SK-N-SH (cell line): ENCODE measurements at regions not wholly inside any gene's neighbourhood (a gene's known extent, or its start where the extent isn't known, plus 50 kb on each side); places are given as distances from the start of the nearest gene placed in this dataset.

Experiments
- CTCF ChIA-PET: fragments of 300-600, 350-600 bp; formaldehyde crosslinking; extraction: SDS; loops from one replicate; lab custom pipeline; 2021; lab: Yijun Ruan, JAX
- POLR2A ChIA-PET: fragments of 350-600 bp; sonication (Branson Sonifier 250); formaldehyde crosslinking; extraction: SDS; loops from one replicate; lab custom pipeline; 2020; ENCODE audit warnings: antibody characterized with exemption, inconsistent platforms; lab: Yijun Ruan, JAX
- DNase-seq: peaks from one replicate; pipeline ENCODE4 v3.0.0; 2012
- H2AFZ ChIP-seq: fragments of 200-600 bp; sonication (generic); 2 replicates; pipeline ENCODE4 v1.8.1; 2016; ENCODE audit warnings: antibody characterized with exemption, mild to moderate bottlenecking, low read depth
- H3F3A ChIP-seq: fragments of 200-600 bp; sonication (generic); replicated peaks from 2 replicates; pipeline ENCODE3; 2016; ENCODE audit warnings: antibody characterized with exemption, mild to moderate bottlenecking; ENCODE audit not compliant: insufficient read depth
- H3K27ac ChIP-seq, 2 experiments: fragments of 200-500 bp in 1 of 2; fragments of 200-600 bp in 1 of 2; sonication (Bioruptor generic) in 1 of 2; sonication (generic), shearing (Covaris generic) in 1 of 2; 2 replicates each; pipeline versions ENCODE4 v1.5.1 to v1.6.1; 2014 to 2016; ENCODE audit warnings: low read depth in 2 of 2, inconsistent platforms in 1 of 2, low read length in 1 of 2, mild to moderate bottlenecking in 1 of 2, mixed read lengths in 1 of 2
- H3K27me3 ChIP-seq: fragments of 200-600 bp; sonication (generic), shearing (Covaris generic); 2 replicates; pipeline ENCODE4 v1.6.1; 2016; ENCODE audit warnings: mixed run types; ENCODE audit not compliant: insufficient read depth
- H3K36me3 ChIP-seq, 2 experiments: fragments of 200-500 bp in 1 of 2; fragments of 200-600 bp in 1 of 2; sonication (Bioruptor generic) in 1 of 2; sonication (generic) in 1 of 2; replicated peaks in 1 of 2; 2 replicates each; pipeline versions ENCODE3 to v1.5.1; 2014 to 2016; ENCODE audit warnings: low read length in 1 of 2, mild to moderate bottlenecking in 1 of 2; ENCODE audit not compliant: insufficient read depth in 2 of 2, control insufficient read depth in 1 of 2
- H3K4me1 ChIP-seq, 2 experiments: fragments of 200-500 bp in 1 of 2; fragments of 200-600 bp in 1 of 2; sonication (Bioruptor generic) in 1 of 2; sonication (generic), shearing (Covaris generic) in 1 of 2; 2 replicates each; pipeline versions ENCODE4 v1.5.1 to v1.6.1; 2014 to 2016; ENCODE audit warnings: low read depth in 1 of 2, low read length in 1 of 2, mixed run types in 1 of 2; ENCODE audit not compliant: insufficient read depth in 2 of 2, control insufficient read depth in 1 of 2
- H3K4me2 ChIP-seq: fragments of 200-600 bp; sonication (generic), shearing (Covaris generic); 2 replicates; pipeline ENCODE4 v1.6.1; 2017; ENCODE audit warnings: mixed run types
- H3K4me3 ChIP-seq, 2 experiments: fragments of 200-500 bp in 1 of 2; fragments of 200-600 bp in 1 of 2; sonication (Bioruptor generic) in 1 of 2; sonication (generic), shearing (Covaris generic) in 1 of 2; 2 replicates each; pipeline versions ENCODE4 v1.5.1 to v1.8.1; 2014 to 2016; ENCODE audit warnings: low read depth in 2 of 2, inconsistent platforms in 1 of 2, low read length in 1 of 2, mild to moderate bottlenecking in 1 of 2, mixed read lengths in 1 of 2, moderate library complexity in 1 of 2
- H3K79me2 ChIP-seq: fragments of 200-600 bp; sonication (generic); 2 replicates; pipeline ENCODE4 v1.8.1; 2017; ENCODE audit warnings: mild to moderate bottlenecking; ENCODE audit not compliant: insufficient read depth
- H3K9ac ChIP-seq: fragments of 200-600 bp; sonication (generic); 2 replicates; pipeline ENCODE4 v1.6.1; 2017; ENCODE audit warnings: mixed run types
- H3K9me2 ChIP-seq: fragments of 200-600 bp; sonication (generic); 2 replicates; pipeline ENCODE4 v1.6.1; 2017; ENCODE audit warnings: mixed run types
- H3K9me3 ChIP-seq: fragments of 200-600 bp; sonication (generic); 2 replicates; pipeline ENCODE4 v1.6.1; 2017; ENCODE audit warnings: mixed run types, mild to moderate bottlenecking, moderate library complexity
- H4K20me1 ChIP-seq: fragments of 200-600 bp; sonication (generic); 2 replicates; pipeline ENCODE4 v1.6.1; 2017; ENCODE audit warnings: mild to moderate bottlenecking, mixed run types; ENCODE audit not compliant: insufficient read depth
- EP300 ChIP-seq, 2 experiments: IDR thresholded peaks; 2 replicates each; pipeline versions ENCODE4 v1.4.0 to v1.6.1; 2012; ENCODE audit warnings: borderline replicate concordance in 1 of 2, low read depth in 1 of 2, low read length in 1 of 2
- EZH2phosphoT487 ChIP-seq: fragments of 200-600 bp; sonication (generic); IDR thresholded peaks from 2 replicates; pipeline ENCODE4 v1.6.1; 2017; ENCODE audit warnings: low read depth, mixed run types, mild to moderate bottlenecking, antibody characterized with exemption, moderate library complexity, borderline replicate concordance
- FOXJ3 ChIP-seq: sonication (generic); formaldehyde crosslinking; IDR thresholded peaks from 2 replicates; pipeline ENCODE4 v1.5.1; 2020; ENCODE audit warnings: mild to moderate bottlenecking, missing genetic modification reagents
- IRF3 ChIP-seq: fragments of 150-350 bp; IDR thresholded peaks from 2 replicates; pipeline ENCODE4 v1.6.1; 2016; ENCODE audit warnings: mild to moderate bottlenecking, low read depth, low read length
- JUND ChIP-seq: IDR thresholded peaks from 2 replicates; pipeline ENCODE4 v1.4.0; 2012
- MXI1 ChIP-seq: IDR thresholded peaks from 2 replicates; pipeline ENCODE4 v1.6.1; 2012; ENCODE audit warnings: mild to moderate bottlenecking, low read depth, low read length, improper control_type of control experiment
- NFIC ChIP-seq: IDR thresholded peaks from 2 replicates; pipeline ENCODE4 v1.4.0; 2012; ENCODE audit warnings: borderline replicate concordance
- PBX3 ChIP-seq: IDR thresholded peaks from 2 replicates; pipeline ENCODE4; 2012
- RCOR1 ChIP-seq: fragments of 150-350 bp; IDR thresholded peaks from 2 replicates; pipeline ENCODE4 v1.6.1; 2017; ENCODE audit warnings: antibody characterized with exemption, low read length
- RFX5 ChIP-seq: IDR thresholded peaks from 2 replicates; pipeline ENCODE4 v1.6.1; 2012; ENCODE audit warnings: mild to moderate bottlenecking, improper control_type of control experiment, low read length
- TAF1 ChIP-seq: IDR thresholded peaks from 2 replicates; pipeline ENCODE4 v1.6.1; 2012; ENCODE audit warnings: low read depth, mild to moderate bottlenecking, low read length, moderate library complexity, borderline replicate concordance
- TCF12 ChIP-seq: IDR thresholded peaks from 2 replicates; pipeline ENCODE4 v1.4.0; 2012
- YY1 ChIP-seq: IDR thresholded peaks from 2 replicates; pipeline ENCODE4 v1.4.0; 2012; ENCODE audit warnings: low read depth, mild to moderate bottlenecking
- ZBTB33 ChIP-seq: IDR thresholded peaks from 2 replicates; pipeline ENCODE4 v1.4.0; 2012; ENCODE audit warnings: low read depth, borderline replicate concordance

- no peaks in the 10 kb centered on the region for H3K36me3 ChIP-seq
- CTCF ChIA-PET: interaction anchor here (2.5 kb wide), 1 partner anchor 8 kb away, joined by 8 read pairs; no protein-coding TSS in a partner anchor
- H2AFZ ChIP-seq: no peak overlapping the region
These were observed 126.4 kb downstream of the BTC start for GRCh38 chr4:74667944-74668343.

More at GRCh38 chr4:74667944-74668343, 126.4 kb downstream of the BTC start:
- Histone ChIP-seq H3K79me2 (no peaks in the 10 kb centered on the region), H3K9me3 (no peaks in the 10 kb centered on the region), H3K4me3 (no peak overlapping the region), H3K4me2 (no peak overlapping the region), H3F3A (no peaks in the 10 kb centered on the region), H3K27ac (no peak overlapping the region), H3K9me2 (no peaks in the 10 kb centered on the region), H3K27me3 (peaks cover 15% of the 10 kb centered on the region; the same call in 1 of the 2 replicates), H3K4me1 (no peaks in the 10 kb centered on the region), H4K20me1 (no peaks in the 10 kb centered on the region), H3K9ac (no peak overlapping the region)
- DNase-seq: no peak
- no peak for TF ChIP-seq PBX3
- no peak for TF ChIP-seq JUND
- TF ChIP-seq IRF3: no peak
- no peak for TF ChIP-seq TAF1
- TF ChIP-seq TCF12: no peak
- TF ChIP-seq ZBTB33: no peak
- no peak for TF ChIP-seq FOXJ3 (CRISPR knock-in tag)
- TF ChIP-seq EZH2phosphoT487: no peak
- TF ChIP-seq YY1: no peak
- no peak for TF ChIP-seq RFX5
- no peak for TF ChIP-seq EP300 (IDR thresholded peaks at IDR 0.05; ENCODE audit: borderline replicate concordance in 1 of 2, low read depth in 1 of 2, low read length in 1 of 2)
- no peak for TF ChIP-seq NFIC
- no peak for TF ChIP-seq MXI1
- no peak for TF ChIP-seq RCOR1
- POLR2A ChIA-PET: no interaction called here
